HG02571 (cell line): ENCODE measurements at regions not wholly inside any gene's neighbourhood (a gene's known extent, or its start where the extent isn't known, plus 50 kb on each side); places are given as distances from the start of the nearest gene placed in this dataset.
"Not testable (repeated sequence)": the region's sequence is repeated elsewhere in the genome, so short reads cannot be mapped to it uniquely, and the experiment has no call there.

Experiments
- ATAC-seq: cut with Tn5 transposase; IDR thresholded peaks from one replicate; pipeline ENCODE4 v1.9.1; 2021; ENCODE audit warnings: mild to moderate bottlenecking, moderate library complexity; ENCODE audit not compliant: unreplicated experiment

GRCh38 chrX:131821945-131822622 is 201.0 kb upstream of the STK26 start:
- ATAC-seq, result peak; percentile 78

- ATAC-seq, result no peak
Observed at GRCh38 chrX:131826572-131826971, 196.5 kb upstream of the STK26 start.

- peak; percentile 61 for ATAC-seq
Observed at GRCh38 chrX:131827935-131828334, 195.2 kb upstream of the STK26 start.

- ATAC-seq, result no peak
Observed at GRCh38 chrX:131828482-131828881, 194.6 kb upstream of the STK26 start.

- peak; percentile 62 for ATAC-seq
Observed at GRCh38 chrX:131830400-131831184, 192.5 kb upstream of the STK26 start.

GRCh38 chrX:131831185-131831520 is 191.9 kb upstream of the STK26 start:
- no peak for ATAC-seq

GRCh38 chrX:131836161-131836560 is 186.9 kb upstream of the STK26 start:
- no peak for ATAC-seq

GRCh38 chrX:131837325-131837724 is 185.8 kb upstream of the STK26 start:
- no peak for ATAC-seq

- ATAC-seq, result peak; percentile 17
Observed at GRCh38 chrX:131840799-131841495, 182.2 kb upstream of the STK26 start.

- ATAC-seq, result peak; percentile 74
Observed at GRCh38 chrX:131841496-131842437, 181.3 kb upstream of the STK26 start.

GRCh38 chrX:131843987-131844386 is 179.1 kb upstream of the STK26 start:
- no peak for ATAC-seq

- no peak for ATAC-seq
Observed at GRCh38 chrX:131845201-131845600, 177.9 kb upstream of the STK26 start.

- ATAC-seq, result no peak
Observed at GRCh38 chrX:131845771-131846170, 177.3 kb upstream of the STK26 start.

- not testable (repeated sequence) for ATAC-seq
Observed at GRCh38 chrX:131850964-131851363, 172.1 kb upstream of the STK26 start.

GRCh38 chrX:131853440-131853839 is 169.7 kb upstream of the STK26 start:
- no peak for ATAC-seq

- ATAC-seq, result no peak
Observed at GRCh38 chrX:131854581-131854980, 168.5 kb upstream of the STK26 start.

GRCh38 chrX:131861088-131861787 is 161.9 kb upstream of the STK26 start:
- ATAC-seq, result no peak

- ATAC-seq, result no peak
Observed at GRCh38 chrX:131862321-131862720, 160.8 kb upstream of the STK26 start.

- ATAC-seq, result no peak
Observed at GRCh38 chrX:131869182-131869581, 153.9 kb upstream of the STK26 start.

- no peak for ATAC-seq
Observed at GRCh38 chrX:131874300-131874699, 148.8 kb upstream of the STK26 start.
